H1 (cell line): ENCODE measurements at regions not wholly inside any gene's neighbourhood (a gene's known extent, or its start where the extent isn't known, plus 50 kb on each side); places are given as distances from the start of the nearest gene placed in this dataset.

ENCODE experiments used
- CTCF ChIA-PET: fragments of 300-600 bp; sonication (Branson Sonifier 250); formaldehyde crosslinking; loops from one replicate; lab custom pipeline; 2021; ENCODE audit not compliant: partially characterized antibody; lab: Charles Lee
- POLR2A ChIA-PET: fragments of 300-600 bp; sonication (Branson Sonifier 250); formaldehyde crosslinking; loops from one replicate; lab custom pipeline; 2021; ENCODE audit warnings: inconsistent platforms; ENCODE audit not compliant: partially characterized antibody; lab: Charles Lee
- DNase-seq, 2 experiments: peaks; one replicate each; pipeline versions ENCODE4 v3.0.0 to v3.0.0-alpha.2; 2010 to 2022; ENCODE audit warnings: low spot score in 2 of 2, low read depth in 1 of 2, mixed read lengths in 1 of 2
- FAIRE-seq: peaks from 2 replicates; lab custom pipeline; 2011; peaks lifted over from hg19 to GRCh38; lab: Jason Lieb, UNC
- H2AFZ ChIP-seq: 2 replicates; pipeline ENCODE4 v1.8.1; 2012; ENCODE audit warnings: low read length, inconsistent platforms
- H2AK5ac ChIP-seq: 2 replicates; pipeline ENCODE4 v1.6.1; 2013; ENCODE audit warnings: low read depth, low read length
- H2BK120ac ChIP-seq: replicated peaks from 2 replicates; pipeline ENCODE3; 2013; ENCODE audit warnings: low read depth, low read length, inconsistent platforms
- H2BK12ac ChIP-seq: 2 replicates; pipeline ENCODE4 v1.6.1; 2013; ENCODE audit warnings: low read depth, low read length
- H2BK15ac ChIP-seq: 2 replicates; pipeline ENCODE4 v1.6.1; 2013; ENCODE audit warnings: low read length
- H2BK20ac ChIP-seq: 2 replicates; pipeline ENCODE4 v1.6.1; 2013; ENCODE audit warnings: low read length
- H2BK5ac ChIP-seq: 2 replicates; pipeline ENCODE4 v1.6.1; 2013; ENCODE audit warnings: low read depth, low read length
- H3K14ac ChIP-seq: 2 replicates; pipeline ENCODE4 v1.6.1; 2013; ENCODE audit warnings: inconsistent platforms; ENCODE audit not compliant: insufficient read length
- H3K18ac ChIP-seq: 2 replicates; pipeline ENCODE4 v1.6.1; 2013; ENCODE audit warnings: low read length; ENCODE audit errors: extremely low read depth
- H3K23ac ChIP-seq: 2 replicates; pipeline ENCODE4 v1.6.1; 2013; ENCODE audit warnings: inconsistent platforms; ENCODE audit not compliant: insufficient read length
- H3K23me2 ChIP-seq: 2 replicates; pipeline ENCODE4 v1.6.1; 2013; ENCODE audit warnings: low read depth, low read length
- H3K27ac ChIP-seq: 2 replicates; pipeline ENCODE4 v1.6.1; 2011; ENCODE audit warnings: low read depth, low read length, inconsistent platforms
- H3K27me3 ChIP-seq, 4 experiments: replicated peaks in 1 of 4; 1 replicate in 1 of 4; 2 replicates in 3 of 4; pipeline versions ENCODE4 v1.6.1 to v1.8.1; 2011 to 2013; ENCODE audit warnings: low read length in 3 of 4, mild to moderate bottlenecking in 3 of 4, inconsistent platforms in 2 of 4, mixed read lengths in 2 of 4, moderate library complexity in 1 of 4; ENCODE audit not compliant: control insufficient read depth in 3 of 4, insufficient read depth in 3 of 4; ENCODE audit errors: extremely low read depth in 1 of 4
- H3K36me3 ChIP-seq, 4 experiments: 2 replicates each; pipeline versions ENCODE4 v1.6.1 to v1.8.1; 2011 to 2013; ENCODE audit warnings: mild to moderate bottlenecking in 4 of 4, low read length in 3 of 4, moderate library complexity in 2 of 4, control low read depth in 1 of 4, inconsistent platforms in 1 of 4; ENCODE audit not compliant: insufficient read depth in 4 of 4, control insufficient read depth in 2 of 4
- H3K4ac ChIP-seq: replicated peaks from 2 replicates; pipeline ENCODE3; 2013; ENCODE audit warnings: low read length, low read depth, mixed read lengths, inconsistent platforms; ENCODE audit not compliant: insufficient read length
- H3K4me1 ChIP-seq, 4 experiments: replicated peaks in 1 of 4; 1 replicate in 1 of 4; 2 replicates in 3 of 4; pipeline versions ENCODE4 v1.6.1 to v1.8.1; 2011 to 2013; ENCODE audit warnings: low read length in 3 of 4, inconsistent platforms in 2 of 4, mixed read lengths in 1 of 4; ENCODE audit not compliant: insufficient read depth in 4 of 4, control insufficient read depth in 3 of 4
- H3K4me2 ChIP-seq, 2 experiments: 2 replicates each; pipeline versions ENCODE4 v1.6.1 to v1.8.1; 2011 to 2013; ENCODE audit warnings: low read depth in 2 of 2, low read length in 2 of 2, control low read depth in 1 of 2, inconsistent platforms in 1 of 2, mild to moderate bottlenecking in 1 of 2; ENCODE audit not compliant: insufficient read depth in 1 of 2
- H3K4me3 ChIP-seq, 4 experiments: fragments of 200-600, 300-600 bp in 1 of 4; sonication (generic), shearing (Covaris generic), sonication (Bioruptor Twin) in 1 of 4; 2 replicates each; pipeline versions ENCODE4 v1.5.1 to v1.8.1; 2011 to 2016; ENCODE audit warnings: low read length in 4 of 4, low read depth in 3 of 4, control low read depth in 2 of 4, inconsistent platforms in 2 of 4, mild to moderate bottlenecking in 2 of 4, mixed read lengths in 1 of 4, moderate library complexity in 1 of 4; ENCODE audit not compliant: insufficient read depth in 2 of 4; ENCODE audit errors: extremely low read depth in 1 of 4
- H3K56ac ChIP-seq: replicated peaks from 2 replicates; pipeline ENCODE3; 2013; ENCODE audit warnings: low read depth, mild to moderate bottlenecking, mixed read lengths, low read length, inconsistent platforms; ENCODE audit not compliant: insufficient read length
- H3K79me1 ChIP-seq: 2 replicates; pipeline ENCODE4 v1.6.1; 2013; ENCODE audit warnings: low read depth, low read length, control low read depth
- H3K79me2 ChIP-seq, 2 experiments: 2 replicates each; pipeline versions ENCODE4 v1.6.1 to v1.8.1; 2012 to 2013; ENCODE audit warnings: low read length in 2 of 2, mild to moderate bottlenecking in 2 of 2, inconsistent platforms in 1 of 2; ENCODE audit not compliant: insufficient read depth in 2 of 2, control insufficient read depth in 1 of 2
- H3K9ac ChIP-seq, 4 experiments: replicated peaks in 1 of 4; 1 replicate in 1 of 4; 2 replicates in 3 of 4; pipeline versions ENCODE4 v1.6.1 to v1.8.1; 2011 to 2013; ENCODE audit warnings: low read depth in 3 of 4, low read length in 3 of 4, control low read depth in 2 of 4, mild to moderate bottlenecking in 2 of 4, moderate library complexity in 2 of 4, inconsistent platforms in 1 of 4; ENCODE audit errors: extremely low read depth in 1 of 4
- H3K9me3 ChIP-seq, 2 experiments: 2 replicates each; pipeline versions ENCODE4 v1.6.1 to v1.8.1; 2012 to 2013; ENCODE audit warnings: mild to moderate bottlenecking in 2 of 2, moderate library complexity in 2 of 2, control low read depth in 1 of 2, inconsistent platforms in 1 of 2, low read depth in 1 of 2, low read length in 1 of 2, mixed read lengths in 1 of 2; ENCODE audit not compliant: insufficient read depth in 2 of 2
- H4K20me1 ChIP-seq, 2 experiments: replicated peaks in 1 of 2; 2 replicates each; pipeline versions ENCODE3 to v1.8.1; 2011 to 2013; ENCODE audit warnings: inconsistent platforms in 2 of 2, low read length in 2 of 2, mild to moderate bottlenecking in 1 of 2; ENCODE audit not compliant: insufficient read depth in 2 of 2, control insufficient read depth in 1 of 2
- H4K5ac ChIP-seq: 2 replicates; pipeline ENCODE4 v1.6.1; 2013; ENCODE audit warnings: low read length, low read depth, mixed read lengths, inconsistent platforms; ENCODE audit not compliant: insufficient read length
- H4K8ac ChIP-seq: 2 replicates; pipeline ENCODE4 v1.8.0; 2013; ENCODE audit warnings: mild to moderate bottlenecking, moderate library complexity, low read length, inconsistent platforms; ENCODE audit not compliant: insufficient read depth; ENCODE audit errors: extremely low read depth
- H4K91ac ChIP-seq: replicated peaks from 2 replicates; pipeline ENCODE3; 2013; ENCODE audit warnings: low read length, mixed read lengths, inconsistent platforms; ENCODE audit not compliant: insufficient read length
- CREB1 ChIP-seq: IDR thresholded peaks from 2 replicates; pipeline ENCODE4 v1.6.1; 2012; ENCODE audit warnings: inconsistent platforms
- CTBP2 ChIP-seq: IDR thresholded peaks from 2 replicates; pipeline ENCODE4 v1.7.0; 2011; ENCODE audit warnings: borderline replicate concordance, mild to moderate bottlenecking, moderate library complexity, mixed read lengths, low read length; ENCODE audit not compliant: insufficient read depth, insufficient read length
- GABPA ChIP-seq: IDR thresholded peaks from 2 replicates; pipeline ENCODE4 v1.6.1; 2011; ENCODE audit warnings: mild to moderate bottlenecking, low read length, moderate library complexity, borderline replicate concordance; ENCODE audit not compliant: insufficient read depth
- MAFK ChIP-seq: IDR thresholded peaks from 2 replicates; pipeline ENCODE4 v1.6.1; 2012; ENCODE audit warnings: low read depth, mild to moderate bottlenecking, improper control_type of control experiment, low read length
- PHF8 ChIP-seq: fragments of 200-600 bp; sonication (generic); conservative IDR thresholded peaks from 2 replicates; pipeline ENCODE4 v1.7.1; 2012; ENCODE audit warnings: low read depth, mild to moderate bottlenecking, inconsistent platforms, low read length, moderate library complexity
- RXRA ChIP-seq: IDR thresholded peaks from 2 replicates; pipeline ENCODE4 v1.6.1; 2011; ENCODE audit warnings: low read depth, mild to moderate bottlenecking, low read length, moderate library complexity; ENCODE audit not compliant: insufficient read depth
- SP1 ChIP-seq: IDR thresholded peaks from 2 replicates; pipeline ENCODE4 v1.6.1; 2011; ENCODE audit warnings: low read depth, low read length
- SRF ChIP-seq: IDR thresholded peaks from 2 replicates; pipeline ENCODE4 v1.6.1; 2011; ENCODE audit warnings: mild to moderate bottlenecking, low read depth, low read length, moderate library complexity
- TAF1 ChIP-seq: IDR thresholded peaks from 2 replicates; pipeline ENCODE4 v1.6.1; 2011; ENCODE audit warnings: mild to moderate bottlenecking, low read depth, low read length
- TBP ChIP-seq: IDR thresholded peaks from 2 replicates; pipeline ENCODE4 v1.6.1; 2011; ENCODE audit warnings: low read depth, low read length, improper control_type of control experiment
- WGBS, 2 experiments: shearing (Covaris generic) in 1 of 2; methylation state at CpG; one replicate each; pipeline versions ENCODE4 v1.1.6 to v1.1.7; 2013 to 2015; ENCODE audit warnings: low lambda C conversion rate in 2 of 2, mixed read lengths in 2 of 2, inconsistent platforms in 1 of 2, low coverage in 1 of 2, missing lambda C conversion rate in 1 of 2; ENCODE audit not compliant: insufficient replicate concordance in 2 of 2, insufficient coverage in 1 of 2, insufficient read length in 1 of 2; ENCODE audit errors: extremely low coverage in 1 of 2, missing lambda C conversion rate in 1 of 2; 5-methylcytosine and 5-hydroxymethylcytosine counted together
- TF ChIP-seq, protein P1 (sequence below): IDR thresholded peaks from 2 replicates; pipeline ENCODE4 v1.6.1; 2012; ENCODE audit warnings: inconsistent platforms
- TF ChIP-seq, protein P2 (sequence below), 3 experiments: IDR thresholded peaks; 1 replicate in 2 of 3; 2 replicates in 1 of 3; pipeline versions ENCODE4 v1.5.1 to v1.6.1; 2011; ENCODE audit warnings: low read length in 3 of 3, mild to moderate bottlenecking in 3 of 3, inconsistent platforms in 2 of 3, low read depth in 1 of 3, moderate library complexity in 1 of 3; ENCODE audit not compliant: insufficient read depth in 1 of 3; ENCODE audit errors: control extremely low read depth in 1 of 3

- Histone ChIP-seq H2AK5ac (no peak overlapping the region; the same call in 1 of the 2 replicates), H2BK12ac (no peak overlapping the region), H3K14ac (no peak overlapping the region), H2BK20ac (no peak overlapping the region), H4K91ac (no peak overlapping the region), H3K27ac (no peak overlapping the region), H3K27me3 (no peaks in the 10 kb centered on the region), H4K20me1 (no peaks in the 10 kb centered on the region), H3K9me3 (no peaks in the 10 kb centered on the region), H3K36me3 (no peaks in the 10 kb centered on the region), H3K4me1 (peaks cover 0 to 2% (median 0%) of the 10 kb centered on the region in 4 experiments; a peak in 1 of 7 replicates), H3K9ac (no peak overlapping the region), H2BK120ac (no peak overlapping the region), H2BK15ac (no peak overlapping the region), H3K23ac (no peak overlapping the region), H3K4ac (no peak overlapping the region), H3K79me2 (no peaks in the 10 kb centered on the region), H3K18ac (no peak overlapping the region), H3K4me2 (no peak overlapping the region), H4K5ac (no peak overlapping the region), H3K23me2 (no peaks in the 10 kb centered on the region), H3K56ac (no peak overlapping the region), H4K8ac (peak overlapping the region; percentile 15; the same call in 1 of the 2 replicates), H3K79me1 (no peaks in the 10 kb centered on the region), H2BK5ac (no peak overlapping the region), H2AFZ (no peak overlapping the region), H3K4me3 (no peak overlapping the region)
- POLR2A ChIA-PET = no interaction called here
- no peak for DNase-seq
- CTCF ChIA-PET = no interaction called here
- 80% methylated on average over 9 of the region's 9 CpGs; no CpG with 5 or more reads in 1 of the 2 experiments for WGBS, 2 experiments
- no peak for FAIRE-seq
- no peak for TF ChIP-seq CREB1
- no peak for TF ChIP-seq MAFK
- no peak for TF ChIP-seq CTBP2
- no peak for TF ChIP-seq SRF
- TF ChIP-seq, protein P1, sequence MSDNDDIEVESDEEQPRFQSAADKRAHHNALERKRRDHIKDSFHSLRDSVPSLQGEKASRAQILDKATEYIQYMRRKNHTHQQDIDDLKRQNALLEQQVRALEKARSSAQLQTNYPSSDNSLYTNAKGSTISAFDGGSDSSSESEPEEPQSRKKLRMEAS = no peak
- TF ChIP-seq, protein P2, sequence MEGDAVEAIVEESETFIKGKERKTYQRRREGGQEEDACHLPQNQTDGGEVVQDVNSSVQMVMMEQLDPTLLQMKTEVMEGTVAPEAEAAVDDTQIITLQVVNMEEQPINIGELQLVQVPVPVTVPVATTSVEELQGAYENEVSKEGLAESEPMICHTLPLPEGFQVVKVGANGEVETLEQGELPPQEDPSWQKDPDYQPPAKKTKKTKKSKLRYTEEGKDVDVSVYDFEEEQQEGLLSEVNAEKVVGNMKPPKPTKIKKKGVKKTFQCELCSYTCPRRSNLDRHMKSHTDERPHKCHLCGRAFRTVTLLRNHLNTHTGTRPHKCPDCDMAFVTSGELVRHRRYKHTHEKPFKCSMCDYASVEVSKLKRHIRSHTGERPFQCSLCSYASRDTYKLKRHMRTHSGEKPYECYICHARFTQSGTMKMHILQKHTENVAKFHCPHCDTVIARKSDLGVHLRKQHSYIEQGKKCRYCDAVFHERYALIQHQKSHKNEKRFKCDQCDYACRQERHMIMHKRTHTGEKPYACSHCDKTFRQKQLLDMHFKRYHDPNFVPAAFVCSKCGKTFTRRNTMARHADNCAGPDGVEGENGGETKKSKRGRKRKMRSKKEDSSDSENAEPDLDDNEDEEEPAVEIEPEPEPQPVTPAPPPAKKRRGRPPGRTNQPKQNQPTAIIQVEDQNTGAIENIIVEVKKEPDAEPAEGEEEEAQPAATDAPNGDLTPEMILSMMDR (IDR thresholded peaks at IDR 0.05; ENCODE audit: control extremely low read depth in 1 of 3, insufficient read depth in 1 of 3, low read depth in 1 of 3, low read length in 3 of 3) = no peak
- no peak for TF ChIP-seq SP1
- TF ChIP-seq TBP = no peak
- TF ChIP-seq RXRA = no peak
- TF ChIP-seq TAF1 = no peak
- TF ChIP-seq GABPA = no peak
- TF ChIP-seq PHF8 = no peak
Measured at GRCh38 chr11:45553383-45553936, 112.0 kb downstream of the CHST1 start.
